ENCODE measurements at regions not wholly inside any gene's neighbourhood (a gene's known extent, or its start where the extent isn't known, plus 50 kb on each side); places are given as distances from the start of the nearest gene placed in this dataset.

DNA sequence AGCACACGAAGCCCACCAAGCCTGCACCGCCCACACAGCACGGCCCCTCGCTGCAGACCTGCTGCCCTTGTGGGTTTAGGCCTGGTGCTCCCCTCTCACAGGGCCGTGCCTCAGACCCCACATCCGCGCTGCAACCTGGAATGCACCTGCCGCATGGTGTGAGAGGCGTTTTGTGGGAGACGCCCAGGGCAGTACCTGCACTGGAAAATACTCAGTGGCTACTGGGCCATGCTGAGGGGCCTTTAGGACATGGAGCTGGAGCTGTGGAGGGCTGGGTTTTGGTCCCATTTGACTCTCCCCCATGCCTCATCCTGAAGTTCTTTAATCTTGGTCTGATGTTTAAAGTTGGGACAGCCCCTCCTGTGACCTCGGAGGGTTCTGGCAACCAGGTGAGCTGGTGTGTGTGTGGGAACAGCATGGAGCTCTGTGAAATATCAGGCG is 116.3 kb downstream of the ERMARD start (continued):
- TF ChIP-seq IRF3 (IDR thresholded peaks at IDR 0.05; ENCODE audit: low read depth, low read length) (no peak), POLR2AphosphoS5 (IDR thresholded peaks at IDR 0.05; ENCODE audit: low read depth, low read length) (no peak), RXRA (IDR thresholded peaks at IDR 0.05; ENCODE audit: borderline replicate concordance, low read depth) (no peak), RCOR1 (IDR thresholded peaks at IDR 0.05; ENCODE audit: low read length) (no peak), YY1 (IDR thresholded peaks at IDR 0.05; ENCODE audit: low read depth) (no peak)

- WGBS (ENCODE audit: low lambda C conversion rate), result 38% methylated on average over 17 of the region's 18 CpGs
- no peak overlapping the region for H3K4me3 ChIP-seq (ENCODE audit: low read depth in 2 of 2, low read length in 1 of 2)
- H3K4me2 ChIP-seq, result no peak overlapping the region
- POLR2A ChIA-PET, result no interaction called here
- H3K9me2 ChIP-seq, result no peaks in the 10 kb centered on the region
- H3K9me3 ChIP-seq, result no peaks in the 10 kb centered on the region
- no peaks in the 10 kb centered on the region for H3K36me3 ChIP-seq (replicated peaks in 1 of 2; ENCODE audit: control insufficient read depth in 1 of 2, insufficient read depth in 2 of 2, low read length in 1 of 2)
- H3F3A ChIP-seq (replicated peaks; ENCODE audit: insufficient read depth), result no peaks in the 10 kb centered on the region
- no peak overlapping the region for H3K9ac ChIP-seq
- DNase-seq, result no peak
- H3K27ac ChIP-seq (ENCODE audit: low read depth in 2 of 2, low read length in 1 of 2), result no peak overlapping the region
- no peaks in the 10 kb centered on the region for H4K20me1 ChIP-seq (ENCODE audit: insufficient read depth)
- no peak overlapping the region for H2AFZ ChIP-seq (ENCODE audit: low read depth)
- no peaks in the 10 kb centered on the region for H3K4me1 ChIP-seq (ENCODE audit: control insufficient read depth in 1 of 2, insufficient read depth in 2 of 2, low read depth in 1 of 2, low read length in 1 of 2)
- H3K79me2 ChIP-seq (ENCODE audit: insufficient read depth), result no peaks in the 10 kb centered on the region
- CTCF ChIA-PET, result no interaction called here
- no peak for TF ChIP-seq RXRA (IDR thresholded peaks at IDR 0.05; ENCODE audit: borderline replicate concordance, low read depth)
- no peak for TF ChIP-seq MXI1 (IDR thresholded peaks at IDR 0.05; ENCODE audit: low read depth, low read length)
- TF ChIP-seq GABPA (IDR thresholded peaks at IDR 0.05; ENCODE audit: low read depth), result no peak
- TF ChIP-seq EP300 (IDR thresholded peaks at IDR 0.05; ENCODE audit: borderline replicate concordance in 1 of 2, low read depth in 1 of 2, low read length in 1 of 2), result no peak
- TF ChIP-seq JUND (IDR thresholded peaks at IDR 0.05), result no peak
- no peak for TF ChIP-seq ELF1 (IDR thresholded peaks at IDR 0.05)
- H3K27me3 ChIP-seq (ENCODE audit: insufficient read depth), result no peaks in the 10 kb centered on the region
Observed at GRCh38 chr6:169866668-169867521, 115.5 kb downstream of the ERMARD start.

DNA sequence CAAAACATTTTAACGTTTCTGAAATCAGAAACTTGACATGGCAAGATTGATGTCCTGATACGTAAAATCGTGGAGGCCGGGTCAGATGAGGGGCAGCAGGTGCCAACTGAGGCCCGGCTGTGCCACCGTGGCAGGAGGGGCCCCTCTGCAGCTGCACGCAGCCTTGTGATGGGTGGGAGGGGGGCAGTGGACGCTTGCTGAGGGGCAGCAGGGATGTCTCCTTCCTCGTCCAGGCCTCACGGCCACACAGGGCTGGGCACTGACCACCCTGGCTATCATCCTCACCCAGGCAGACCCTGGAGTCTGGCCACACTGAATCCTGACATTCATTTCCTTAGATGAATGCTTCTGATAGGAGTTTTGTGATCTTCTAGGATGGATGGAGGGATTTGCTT is 114.7 kb downstream of the ERMARD start:
- no peak overlapping the region for H3K27ac ChIP-seq (ENCODE audit: low read depth in 2 of 2, low read length in 1 of 2)
- 27% methylated on average over 9 of the region's 10 CpGs for WGBS (ENCODE audit: low lambda C conversion rate)
- no peaks in the 10 kb centered on the region for H3K27me3 ChIP-seq (ENCODE audit: insufficient read depth)
- H4K20me1 ChIP-seq (ENCODE audit: insufficient read depth), result no peaks in the 10 kb centered on the region
- H2AFZ ChIP-seq (ENCODE audit: low read depth), result no peak overlapping the region
- CTCF ChIA-PET, result no interaction called here
- POLR2A ChIA-PET, result no interaction called here
- H3K9ac ChIP-seq, result no peak overlapping the region
- H3F3A ChIP-seq (replicated peaks; ENCODE audit: insufficient read depth), result no peaks in the 10 kb centered on the region
- no peak overlapping the region for H3K4me3 ChIP-seq (ENCODE audit: low read depth in 2 of 2, low read length in 1 of 2)
- no peaks in the 10 kb centered on the region for H3K79me2 ChIP-seq (ENCODE audit: insufficient read depth)
- no peaks in the 10 kb centered on the region for H3K9me2 ChIP-seq
- H3K36me3 ChIP-seq (replicated peaks in 1 of 2; ENCODE audit: control insufficient read depth in 1 of 2, insufficient read depth in 2 of 2, low read length in 1 of 2), result no peaks in the 10 kb centered on the region
- H3K4me1 ChIP-seq (ENCODE audit: control insufficient read depth in 1 of 2, insufficient read depth in 2 of 2, low read depth in 1 of 2, low read length in 1 of 2), result no peaks in the 10 kb centered on the region; a peak in 1 of 4 replicates
- no peaks in the 10 kb centered on the region for H3K9me3 ChIP-seq
- H3K4me2 ChIP-seq, result no peak overlapping the region
- no peak for DNase-seq
- TF ChIP-seq USF2 (IDR thresholded peaks at IDR 0.05; ENCODE audit: borderline replicate concordance, low read depth, low read length) (no peak), TCF12 (IDR thresholded peaks at IDR 0.05) (no peak), SIN3A (IDR thresholded peaks at IDR 0.05; ENCODE audit: borderline replicate concordance, low read depth, low read length) (no peak), FOXM1 (IDR thresholded peaks at IDR 0.05; ENCODE audit: low read depth) (no peak), ZBTB33 (IDR thresholded peaks at IDR 0.05; ENCODE audit: borderline replicate concordance, low read depth) (no peak), EP300 (IDR thresholded peaks at IDR 0.05; ENCODE audit: borderline replicate concordance in 1 of 2, low read depth in 1 of 2, low read length in 1 of 2) (no peak), MAX (IDR thresholded peaks at IDR 0.05; ENCODE audit: low read depth) (no peak), RCOR1 (IDR thresholded peaks at IDR 0.05; ENCODE audit: low read length) (no peak), JUND (IDR thresholded peaks at IDR 0.05) (no peak), GABPA (IDR thresholded peaks at IDR 0.05; ENCODE audit: low read depth) (no peak), CHD2 (IDR thresholded peaks at IDR 0.05; ENCODE audit: low read length, partially characterized antibody) (no peak), FOXJ3 (CRISPR knock-in tag; IDR thresholded peaks at IDR 0.05) (no peak)

Measured in SK-N-SH (cell line).